Activated CD4-positive, CD25-positive, alpha-beta regulatory T cell treated with anti-CD3 and anti-CD28 coated beads, Interleukin-2, amount 50 U/mL, for 72 hours (primary cell): ENCODE measurements at regions not wholly inside any gene's neighbourhood (a gene's known extent, or its start where the extent isn't known, plus 50 kb on each side); places are given as distances from the start of the nearest gene placed in this dataset.
"Not testable (repeated sequence)": the region's sequence is repeated elsewhere in the genome, so short reads cannot be mapped to it uniquely, and the experiment has no call there.

Source experiments
- DNase-seq: peaks from one replicate; pipeline ENCODE4 v3.0.0; 2021

DNA sequence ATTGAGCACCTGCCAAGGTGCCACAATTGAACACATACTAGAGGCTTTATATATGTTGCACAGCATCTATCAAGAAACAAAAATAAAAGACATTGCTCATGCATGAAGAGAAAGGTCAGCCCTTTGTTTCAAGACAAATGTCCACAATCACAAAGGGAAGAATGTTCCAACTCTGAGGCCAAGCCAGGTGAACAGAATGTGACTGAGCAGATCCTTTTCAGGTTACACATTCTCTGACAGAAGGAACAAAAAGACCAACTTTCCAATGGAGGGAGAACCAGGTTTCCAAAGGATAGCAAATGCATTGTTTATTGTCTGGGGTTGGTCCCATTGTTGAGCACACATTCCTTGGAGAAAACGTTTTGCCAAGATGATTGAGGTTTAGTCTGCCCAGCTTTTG, 50.2 kb upstream of the FAM174B start:
- no peak for DNase-seq

DNA sequence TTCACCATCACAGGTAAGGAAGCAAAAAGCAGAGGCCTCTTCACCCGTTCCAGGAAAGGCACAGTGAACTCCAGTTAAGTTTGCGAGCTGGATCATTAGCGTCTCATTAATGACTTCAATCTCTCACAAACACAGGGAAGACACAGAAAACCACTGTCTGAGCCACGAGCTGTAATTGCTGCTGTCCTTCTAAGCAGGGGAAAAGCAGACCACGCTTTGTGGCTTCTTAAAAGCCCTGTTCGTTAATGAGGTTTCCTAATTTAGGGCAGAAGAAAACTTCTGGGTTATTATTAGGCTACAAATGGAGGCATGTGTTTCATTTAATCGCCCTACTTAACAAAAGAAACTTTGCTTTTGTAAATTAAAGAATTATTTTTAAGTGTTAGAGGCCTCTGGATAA, 50.6 kb upstream of the FAM174B start:
- no peak for DNase-seq

DNA sequence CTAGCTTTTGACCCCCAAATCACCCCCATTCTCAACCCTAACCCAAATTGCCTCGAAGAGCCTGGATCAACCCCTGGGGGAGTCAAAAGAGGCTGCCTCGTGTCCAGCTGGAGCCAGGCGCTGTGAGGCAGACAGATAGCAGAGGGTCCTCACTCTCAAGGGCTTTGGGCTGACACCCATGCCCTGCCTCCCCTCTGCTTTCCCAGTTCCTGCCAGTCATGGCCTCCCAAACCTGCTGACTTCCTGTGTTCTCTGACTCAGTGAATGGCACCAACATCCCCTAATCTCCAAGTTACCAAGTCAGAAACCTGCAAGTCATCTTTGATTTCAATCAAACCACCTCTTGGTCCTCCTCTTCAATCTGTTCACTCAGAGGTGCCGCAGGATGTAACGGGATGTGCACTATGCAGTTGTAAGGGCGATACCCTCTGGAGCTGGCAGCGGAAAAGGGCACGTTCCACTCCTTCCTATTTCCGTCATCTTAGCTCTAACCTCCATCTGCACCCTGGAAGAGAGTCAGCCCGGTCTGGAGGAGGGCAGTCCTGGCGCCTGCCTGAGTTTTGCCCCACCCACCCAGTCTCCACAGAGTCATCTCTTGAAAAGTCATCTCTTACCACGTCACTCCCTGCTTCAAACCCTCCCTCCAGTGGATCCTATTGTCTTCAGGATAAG, 52.4 kb upstream of the FAM174B start:
- DNase-seq = no peak

DNA sequence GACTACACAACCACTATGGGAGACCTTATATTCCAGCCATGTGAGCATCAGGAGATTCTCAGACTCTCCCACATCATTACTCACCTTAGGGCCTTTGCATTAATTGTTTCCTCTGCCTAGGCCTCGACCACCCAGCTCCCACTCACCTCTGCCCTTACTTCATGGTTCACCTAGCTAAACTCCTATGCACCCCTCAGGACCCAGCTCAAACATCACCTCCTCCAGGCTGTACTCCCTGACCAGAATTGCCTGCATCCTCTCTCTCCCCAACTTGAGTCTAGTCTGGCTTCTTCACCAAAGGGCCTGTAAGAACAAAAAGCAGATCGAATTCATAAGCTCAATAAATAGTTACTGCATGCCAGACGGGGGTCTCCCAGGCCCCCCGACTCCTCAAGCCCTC, 53.1 kb upstream of the FAM174B start:
- DNase-seq = no peak

DNA sequence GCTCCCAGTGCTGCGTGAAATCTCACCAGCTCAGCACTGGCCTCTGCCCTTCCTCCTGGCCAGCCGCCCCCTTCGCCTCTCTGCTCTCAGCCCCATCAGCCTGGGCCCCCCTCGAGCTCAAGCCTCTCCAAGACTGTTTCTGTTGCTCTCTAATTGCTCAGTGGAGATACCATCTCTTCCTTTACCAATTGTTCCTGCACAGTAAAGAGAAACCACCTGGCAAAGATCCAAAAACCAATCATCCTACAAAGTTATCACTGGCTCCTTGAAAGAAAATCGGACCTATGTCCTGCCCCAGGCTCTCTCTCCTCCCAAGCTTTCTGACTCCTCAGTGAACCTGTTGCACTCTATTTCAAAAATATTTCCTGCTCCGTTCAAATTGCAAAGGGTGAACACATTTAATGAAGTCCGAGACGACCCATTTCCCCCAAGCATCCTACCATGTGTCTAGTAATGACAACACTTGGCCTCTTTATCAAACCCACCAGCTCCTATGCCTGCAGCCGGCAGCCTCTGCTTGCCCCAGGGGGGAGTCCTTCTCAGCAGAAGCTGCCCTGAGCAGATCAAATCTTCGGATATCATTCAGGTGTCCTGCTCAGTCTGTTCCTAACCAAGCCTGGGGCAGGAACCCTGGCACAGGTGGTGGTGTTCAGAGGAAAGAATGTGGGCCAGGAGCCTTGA, 53.7 kb upstream of the FAM174B start:
- DNase-seq = no peak

DNA sequence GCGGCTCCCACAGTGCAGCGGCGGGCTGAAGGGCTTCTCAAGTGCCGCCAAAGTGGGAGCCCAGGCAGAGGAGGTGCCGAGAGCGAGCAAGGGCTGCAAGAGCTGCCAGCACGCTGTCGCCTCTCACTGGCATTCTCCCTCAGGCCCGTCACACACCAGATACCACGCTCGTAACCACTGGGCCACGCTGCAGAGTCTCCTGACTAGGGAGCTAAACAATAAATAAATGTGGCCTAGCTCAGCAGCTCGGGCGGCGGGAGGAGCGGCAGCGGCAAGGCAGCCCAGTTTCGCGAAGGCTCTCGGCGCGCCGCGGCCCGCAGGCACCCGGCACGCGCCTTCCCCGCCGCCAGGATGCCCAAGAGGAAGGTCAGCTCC, 55.9 kb upstream of the FAM174B start:
- DNase-seq = no peak

DNA sequence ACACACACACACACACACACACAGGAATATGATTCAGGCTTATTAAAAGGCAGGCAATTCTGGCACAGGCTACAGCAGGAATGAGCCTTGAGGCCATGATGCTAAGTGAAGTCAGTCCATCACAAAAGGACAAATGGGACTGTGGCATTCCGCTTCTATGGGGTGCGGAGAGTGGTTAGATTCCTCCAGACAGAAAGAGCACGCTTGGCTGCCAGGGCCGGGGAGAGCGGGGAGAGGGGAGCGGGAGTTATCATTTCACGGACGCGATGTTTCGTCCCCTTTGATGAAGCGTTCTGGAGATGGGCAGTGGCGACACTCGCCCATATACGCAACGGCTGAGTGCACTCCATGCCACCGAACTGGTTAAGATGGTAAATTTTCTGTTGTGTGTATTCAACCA, 58.5 kb upstream of the FAM174B start:
- no peak for DNase-seq

DNA sequence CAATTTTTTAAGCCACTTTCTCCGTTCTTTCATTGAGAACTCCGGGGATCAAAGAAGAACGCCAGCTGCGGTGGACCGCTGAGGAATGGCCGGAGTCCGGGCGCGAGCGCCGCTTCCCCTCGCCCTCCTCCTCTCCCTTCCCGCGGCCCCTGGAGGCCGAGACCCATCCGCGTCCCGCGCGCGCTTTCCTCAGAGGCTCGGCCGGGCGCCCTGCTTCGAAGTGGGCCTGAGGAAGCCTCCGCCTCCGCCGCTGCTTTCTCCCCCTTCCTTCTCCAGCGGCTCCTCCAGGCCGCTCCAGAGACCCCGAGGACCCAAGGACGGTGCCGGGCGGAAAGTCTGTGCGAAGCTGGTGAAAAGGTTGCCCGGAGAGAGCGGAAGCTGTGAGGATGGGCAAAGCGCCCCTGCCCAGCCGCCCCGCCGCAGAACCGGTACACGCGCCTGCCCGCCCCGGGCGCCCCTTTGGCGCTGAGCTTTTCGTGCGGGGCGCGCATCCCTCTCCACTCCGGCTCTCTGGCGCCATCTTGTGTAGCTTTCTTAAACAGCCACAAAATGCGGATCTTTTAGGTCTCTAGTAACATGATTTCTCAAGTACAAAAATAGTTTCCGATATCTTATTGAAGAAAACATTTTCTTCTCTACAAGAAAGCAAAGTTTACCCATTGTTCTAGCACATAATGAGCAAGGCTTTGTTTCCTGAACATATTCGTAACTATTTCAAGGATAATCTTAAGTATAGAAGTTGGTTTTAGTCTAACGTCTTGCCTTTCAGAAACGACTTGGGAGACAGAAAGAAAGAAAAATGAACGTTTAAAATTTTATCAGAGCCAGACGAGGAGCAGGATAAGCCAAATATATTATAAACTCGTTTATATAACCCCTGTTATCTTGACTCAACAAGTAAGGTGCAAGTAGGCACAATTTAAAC, 59.2 kb upstream of the FAM174B start:
- DNase-seq = peak; percentile 73

DNA sequence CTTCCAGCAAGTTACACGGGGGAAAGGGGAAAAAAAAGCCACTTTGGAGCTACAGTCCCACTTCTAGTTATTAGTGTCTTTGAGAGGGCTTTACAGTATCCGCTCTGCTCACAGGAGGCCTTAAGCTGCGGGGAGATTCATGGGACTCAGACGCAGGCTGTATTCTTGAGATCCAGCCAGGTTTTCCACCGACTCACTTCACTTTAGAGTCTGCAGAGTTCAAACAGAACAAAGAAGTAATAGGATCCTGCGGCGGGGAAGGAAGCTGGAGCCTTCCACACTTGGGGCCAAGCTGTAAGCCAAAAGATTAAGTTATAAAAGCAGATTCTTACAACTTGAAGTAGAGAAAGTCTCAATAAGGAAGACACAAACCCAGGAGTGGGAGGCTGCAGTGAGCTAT, 60.2 kb upstream of the FAM174B start:
- no peak for DNase-seq

DNA sequence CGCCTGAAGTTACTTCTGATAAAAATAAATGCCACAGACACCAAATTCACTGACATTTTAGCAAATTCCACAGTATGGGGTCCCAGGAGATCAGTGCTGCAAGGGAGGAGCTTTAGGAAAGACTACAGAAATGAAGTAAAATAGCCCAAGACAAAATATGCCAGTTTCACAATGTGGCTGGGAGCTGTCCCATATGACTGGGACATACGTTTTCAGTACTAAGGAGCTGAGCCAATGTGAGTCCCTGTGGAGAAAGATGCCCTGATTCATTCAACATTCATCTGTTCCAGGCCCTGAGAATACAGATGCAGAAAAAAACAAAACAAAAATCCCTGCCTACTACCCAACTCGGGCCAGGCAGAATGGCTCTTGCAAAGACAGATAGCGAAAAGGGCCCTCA, 63.4 kb upstream of the FAM174B start:
- DNase-seq = no peak

DNA sequence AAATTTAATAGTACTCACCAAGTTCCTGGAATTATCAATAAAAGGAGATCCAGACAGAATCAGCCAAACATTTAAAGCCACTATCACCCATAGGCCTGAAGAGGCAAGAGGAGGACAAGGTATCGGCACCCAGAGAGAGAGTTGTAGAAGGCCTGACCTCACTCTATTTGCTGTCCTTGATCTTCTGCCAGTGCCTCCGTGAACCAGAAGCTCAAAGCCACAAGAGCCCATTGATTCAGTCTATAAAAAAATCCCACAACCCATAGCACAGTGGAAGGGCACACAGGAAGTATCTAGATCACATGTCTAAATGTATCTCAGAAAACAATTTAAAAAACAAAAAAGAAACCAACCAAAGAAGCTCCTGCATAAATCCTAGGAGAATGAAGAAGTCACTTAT, 68.6 kb upstream of the FAM174B start:
- no peak for DNase-seq

DNA sequence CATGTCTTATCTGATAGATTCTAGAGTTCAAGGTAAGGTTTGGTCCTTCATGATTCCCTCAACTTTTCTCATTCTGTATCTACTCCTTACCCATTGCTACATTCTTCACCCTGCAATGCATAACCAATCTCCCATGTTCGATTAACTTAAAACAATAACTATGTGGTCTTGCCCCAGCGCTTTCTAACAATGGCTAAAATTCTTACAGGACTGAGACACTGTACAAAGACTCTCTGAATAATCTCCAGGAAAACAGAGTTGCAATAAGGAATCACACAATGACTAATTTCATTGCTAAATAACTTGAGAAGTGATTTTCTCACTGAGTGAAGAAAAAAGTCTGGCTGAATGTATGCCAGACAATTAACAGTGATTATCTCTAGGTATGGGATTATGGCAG, 69.6 kb upstream of the FAM174B start:
- no peak for DNase-seq

DNA sequence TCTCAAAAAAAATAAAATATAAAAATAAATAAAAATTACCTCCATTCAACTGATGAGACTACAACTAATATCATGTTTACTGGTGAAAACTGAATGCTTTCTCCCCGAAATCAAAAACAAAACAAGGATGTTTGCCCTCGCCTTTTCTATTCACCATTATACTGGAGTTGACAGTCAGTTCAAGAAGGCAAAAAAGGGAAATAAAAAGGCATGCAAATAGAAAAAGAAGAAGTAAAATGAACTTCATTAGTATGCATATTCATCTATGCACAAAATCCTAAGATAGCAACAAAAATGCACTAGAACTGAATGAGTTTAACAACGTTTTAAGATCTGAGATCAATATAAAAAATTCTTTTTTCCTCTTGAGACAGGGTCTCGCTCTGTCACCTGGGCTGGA, 72.7 kb upstream of the FAM174B start:
- DNase-seq = no peak

DNA sequence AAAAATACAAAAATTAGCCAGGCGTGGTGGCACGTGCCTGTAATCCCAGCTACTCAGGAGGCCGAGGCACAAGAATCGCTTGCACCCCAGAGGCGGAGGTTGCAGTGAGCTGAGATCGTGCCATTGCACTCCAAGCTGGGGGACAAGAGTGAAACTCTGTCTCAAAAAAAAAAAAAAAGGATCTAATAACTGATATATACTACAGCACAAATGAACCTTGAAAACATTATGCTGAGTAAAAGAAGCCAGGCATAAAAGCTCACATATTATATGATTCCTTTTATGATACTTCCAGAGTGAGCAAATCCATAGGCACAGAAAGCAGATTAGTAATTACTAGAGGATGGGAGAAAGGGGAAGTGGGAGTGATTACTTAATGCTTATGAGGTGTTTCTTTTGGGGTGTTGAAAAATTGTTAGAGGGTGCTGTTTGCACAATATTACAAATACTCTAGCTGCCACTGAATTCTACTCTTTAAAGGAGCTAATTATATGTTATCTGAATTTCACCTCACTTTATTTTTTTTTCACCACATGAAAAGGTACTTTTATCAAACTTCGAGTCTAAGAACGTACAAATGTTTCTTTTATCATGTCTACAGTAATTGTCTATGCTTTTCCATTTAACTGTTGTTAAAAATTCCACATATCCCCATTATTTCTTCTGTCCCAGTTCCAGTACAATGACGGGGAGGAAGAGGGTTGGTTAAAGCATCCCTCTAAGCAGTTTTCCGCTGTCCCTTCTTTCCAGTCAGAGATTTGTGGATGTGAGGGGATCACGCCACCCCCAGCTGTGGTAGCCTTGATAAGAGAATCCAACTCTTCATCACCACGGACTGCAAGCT, 77.7 kb upstream of the FAM174B start:
- DNase-seq = no peak

DNA sequence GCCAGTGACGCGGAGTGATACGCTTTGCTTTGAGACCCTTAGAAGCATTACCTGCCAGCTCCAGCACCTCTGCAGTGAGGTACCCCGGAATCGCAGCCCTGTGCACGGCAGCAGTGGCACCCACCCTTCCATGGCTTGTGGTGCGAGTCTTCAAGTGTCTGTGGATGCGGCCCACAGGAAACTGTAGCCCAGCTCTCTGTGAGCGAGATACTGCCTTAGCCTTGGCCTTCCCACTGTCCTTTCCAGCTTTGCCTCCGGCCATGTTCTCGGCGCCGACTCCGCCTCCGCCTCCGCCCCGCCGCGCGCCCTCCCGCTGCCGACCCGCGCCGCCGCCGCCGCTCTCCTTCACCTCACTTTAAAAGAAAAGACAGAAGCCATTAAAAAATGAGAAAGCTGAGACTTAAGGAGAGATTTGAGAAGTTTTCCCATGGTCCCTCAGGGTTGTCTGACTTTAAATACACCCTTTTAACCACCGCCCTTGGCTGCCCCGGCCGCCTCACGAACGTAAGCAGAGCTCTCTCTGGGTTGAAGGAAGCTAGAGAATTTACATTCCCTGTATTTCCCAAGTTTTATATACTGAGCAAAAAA, 78.5 kb upstream of the FAM174B start:
- DNase-seq = no peak

DNA sequence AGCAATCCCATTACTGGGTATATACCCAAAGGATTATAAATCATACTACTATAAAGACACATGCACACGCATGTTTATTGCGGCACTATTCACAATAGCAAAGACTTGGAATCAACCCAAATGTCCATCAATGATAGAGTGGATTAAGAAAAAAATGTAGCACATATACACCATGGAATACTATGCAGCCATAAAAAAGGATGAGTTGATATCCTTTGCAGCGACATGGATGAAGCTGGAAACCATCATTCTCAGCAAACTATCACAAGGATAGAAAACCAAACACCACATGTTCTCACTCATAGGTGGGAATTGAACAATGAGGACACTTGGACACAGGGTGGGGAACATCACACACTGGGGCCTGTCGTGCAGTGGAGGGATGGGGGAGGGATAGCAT, 83.7 kb upstream of the FAM174B start:
- DNase-seq = not testable (repeated sequence)

DNA sequence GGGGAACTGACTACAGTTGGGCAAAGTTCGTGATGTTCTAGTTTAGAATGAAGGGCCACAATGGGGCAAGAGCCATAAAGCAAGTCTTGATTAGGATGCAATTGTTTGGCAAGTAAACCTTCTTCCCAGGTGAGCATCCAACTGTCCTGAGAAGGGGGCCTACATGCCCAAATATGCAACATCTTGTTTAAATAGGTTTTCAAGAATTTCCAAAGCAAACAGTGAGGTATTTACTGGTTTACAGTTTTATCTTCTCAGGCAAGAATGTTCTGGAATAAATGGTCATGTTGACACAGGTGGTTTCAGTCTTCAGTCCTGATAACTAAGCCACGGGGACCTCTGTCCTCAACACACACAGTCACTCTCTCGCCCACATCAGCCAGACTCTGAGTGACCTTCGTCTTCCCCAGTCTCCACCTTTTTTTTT, 90.3 kb upstream of the FAM174B start:
- no peak for DNase-seq

DNA sequence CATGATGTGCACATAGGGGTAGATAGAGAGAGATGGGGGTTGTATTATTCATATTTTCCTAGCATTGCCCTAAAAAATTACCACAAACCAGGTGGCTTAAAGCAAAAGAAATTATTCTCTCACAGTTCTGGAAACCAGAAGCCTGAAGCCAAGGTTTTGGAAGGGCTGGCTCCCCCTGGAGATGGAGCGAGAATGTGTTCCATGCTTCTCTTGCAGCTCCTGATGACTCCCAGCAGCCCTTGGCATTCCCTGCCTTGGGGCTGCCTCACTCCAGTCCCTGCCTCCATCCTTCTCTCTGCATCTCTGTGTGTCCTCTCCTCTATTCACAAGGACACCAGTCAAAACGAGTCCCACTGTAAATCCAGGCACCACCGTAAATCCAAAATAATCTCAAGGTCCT, 91.5 kb upstream of the FAM174B start:
- DNase-seq = no peak

DNA sequence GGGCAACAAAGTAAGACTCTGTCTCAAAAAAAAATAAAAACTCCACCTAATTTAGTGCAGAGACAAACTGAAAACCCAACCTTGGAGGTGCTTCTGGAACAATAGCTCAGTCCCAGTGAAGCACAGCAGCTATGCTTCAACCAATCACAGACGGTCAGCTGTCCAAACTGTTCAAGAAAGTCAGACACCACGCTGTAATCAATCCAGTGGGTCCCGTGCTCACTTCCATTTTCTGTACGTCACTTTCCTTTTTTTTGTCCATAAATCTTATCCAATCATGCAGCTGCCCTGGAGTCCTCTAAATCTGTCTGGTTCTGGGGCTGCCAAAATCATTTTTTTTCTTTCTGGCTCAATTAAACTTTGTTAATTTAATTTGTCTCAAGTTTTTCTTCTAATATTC, 93.6 kb upstream of the FAM174B start:
- no peak for DNase-seq

DNA sequence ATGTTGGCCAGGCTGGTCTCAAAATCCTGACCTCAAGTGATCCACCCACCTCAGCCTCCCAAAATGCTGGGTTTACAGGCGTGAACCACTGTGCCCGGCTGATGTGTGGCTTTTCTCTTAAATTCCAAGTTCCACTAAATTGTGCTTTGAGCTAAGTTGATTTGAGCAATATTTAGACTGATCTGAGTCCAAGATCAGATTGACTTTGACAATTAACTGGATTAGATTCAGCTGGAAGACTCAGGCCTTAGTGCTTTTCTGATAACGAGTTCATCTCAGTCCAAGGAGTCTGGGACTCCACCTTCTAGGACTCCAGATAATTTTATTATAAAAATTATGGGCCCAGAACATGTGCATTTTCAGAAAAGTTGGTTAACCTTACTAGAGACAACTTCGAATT, 94.4 kb upstream of the FAM174B start:
- no peak for DNase-seq

DNA sequence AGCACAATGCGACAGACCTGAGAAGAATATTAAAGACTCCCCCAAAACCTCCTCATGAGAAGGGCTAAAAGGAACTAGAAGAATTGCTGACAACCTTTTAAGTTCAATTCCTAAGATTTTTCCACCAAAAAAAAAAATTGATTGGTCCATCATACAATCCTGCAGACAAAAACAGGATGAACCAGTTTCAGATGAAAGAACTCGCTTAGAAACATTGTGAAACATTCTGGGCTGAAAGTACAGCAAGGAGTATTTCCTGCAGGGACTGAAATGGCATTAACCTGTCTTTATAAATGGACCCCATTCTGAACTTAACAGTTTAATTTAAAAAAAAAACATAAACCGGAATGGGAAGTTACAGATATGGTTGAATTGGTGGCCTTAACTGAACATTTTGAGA, 96.0 kb upstream of the FAM174B start:
- no peak for DNase-seq

DNA sequence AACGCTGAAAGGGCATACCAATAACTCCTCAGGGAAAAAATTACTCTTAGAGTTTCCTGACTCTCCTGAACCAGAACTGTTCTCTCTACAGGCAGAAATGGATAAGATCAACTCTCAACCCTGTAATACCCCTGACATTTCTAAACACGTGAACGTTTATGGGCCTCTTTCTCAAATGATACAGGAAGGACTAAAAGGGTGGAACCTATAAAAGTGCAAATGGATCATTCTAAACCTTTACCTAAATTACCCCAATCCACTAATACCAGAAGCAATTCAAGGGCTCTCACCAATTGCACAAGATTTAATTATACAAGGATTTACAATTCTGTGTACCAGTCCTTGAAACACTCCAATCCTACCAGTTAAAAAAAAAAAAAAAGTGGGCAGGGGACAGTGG, 98.0 kb upstream of the FAM174B start:
- DNase-seq = no peak

DNA sequence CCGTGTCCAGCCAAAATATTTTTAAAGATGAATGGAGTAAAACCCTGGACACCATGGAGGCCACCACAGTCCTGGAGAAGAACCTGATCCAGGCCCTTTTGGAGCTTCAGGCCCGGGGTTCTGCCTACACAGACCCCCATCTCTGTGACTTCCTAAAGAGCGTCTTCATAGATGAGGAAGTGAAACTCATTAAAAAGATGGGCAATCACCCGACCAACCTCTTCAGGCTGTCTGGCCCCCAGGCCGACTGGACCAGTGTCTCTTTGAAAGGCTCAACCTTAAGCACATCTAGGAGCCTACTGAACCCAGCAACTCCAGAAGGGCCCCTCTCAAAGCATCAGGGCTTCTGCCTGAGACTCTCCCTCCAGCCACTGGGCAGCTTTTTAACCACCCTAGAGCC, 107.9 kb upstream of the FAM174B start:
- no peak for DNase-seq
